ENCODE measurements at regions not wholly inside any gene's neighbourhood (a gene's known extent, or its start where the extent isn't known, plus 50 kb on each side); places are given as distances from the start of the nearest gene placed in this dataset.
"Not testable (repeated sequence)": the region's sequence is repeated elsewhere in the genome, so short reads cannot be mapped to it uniquely, and the experiment has no call there.

DNA sequence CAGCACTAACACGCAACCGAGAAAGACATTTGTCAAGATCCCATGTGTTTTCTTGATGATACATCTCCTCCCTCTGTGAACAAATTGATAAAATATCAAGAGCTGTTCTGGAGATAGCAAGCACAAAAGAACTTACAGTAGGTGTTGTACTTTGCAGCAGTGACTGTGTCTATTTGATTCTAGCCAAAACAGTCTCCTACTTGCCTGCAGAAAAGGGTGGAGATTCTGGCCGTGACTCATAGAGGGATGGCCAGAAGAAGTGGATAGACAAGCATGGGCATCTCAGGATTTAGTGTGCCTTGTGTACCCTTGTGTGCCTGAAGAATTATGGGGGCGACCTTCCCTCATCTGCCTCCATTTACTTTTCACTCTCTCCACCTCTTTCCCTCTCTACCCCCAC lies 458.4 kb upstream of the LRRC7 start:
- no peak overlapping the region for H3K4me3 Mint-ChIP-seq
- H3K4me1 Mint-ChIP-seq (ENCODE audit: unreplicated experiment) = no peaks in the 10 kb centered on the region
- no peaks in the 10 kb centered on the region for H3K36me3 Mint-ChIP-seq
- no peak overlapping the region for H3K27ac Mint-ChIP-seq
- DNase-seq (ENCODE audit: extremely low spot score, unreplicated experiment) = no peak
- TF ChIP-seq CTCF (conservative IDR thresholded peaks at IDR 0.05) = no peak
- no peaks in the 10 kb centered on the region for H3K27me3 Mint-ChIP-seq
- no peaks in the 10 kb centered on the region for H3K9me3 Mint-ChIP-seq

- H3K27ac Mint-ChIP-seq = no peak overlapping the region
- H3K36me3 Mint-ChIP-seq = no peaks in the 10 kb centered on the region
- H3K9me3 Mint-ChIP-seq = no peaks in the 10 kb centered on the region
- H3K4me3 Mint-ChIP-seq = no peak overlapping the region
- H3K4me1 Mint-ChIP-seq (ENCODE audit: unreplicated experiment) = no peaks in the 10 kb centered on the region
- no peak for TF ChIP-seq CTCF (conservative IDR thresholded peaks at IDR 0.05)
- no peaks in the 10 kb centered on the region for H3K27me3 Mint-ChIP-seq
- DNase-seq (ENCODE audit: extremely low spot score, unreplicated experiment) = no peak
These were observed 456.9 kb upstream of the LRRC7 start for GRCh38 chr1:69110851-69111250.

- not testable (repeated sequence) for H3K27me3 Mint-ChIP-seq; H3K36me3 Mint-ChIP-seq; H3K9me3 Mint-ChIP-seq; DNase-seq (ENCODE audit: extremely low spot score, unreplicated experiment); H3K4me3 Mint-ChIP-seq; H3K4me1 Mint-ChIP-seq (ENCODE audit: unreplicated experiment); H3K27ac Mint-ChIP-seq
These were observed 447.5 kb upstream of the LRRC7 start for GRCh38 chr1:69120126-69120741.

DNA sequence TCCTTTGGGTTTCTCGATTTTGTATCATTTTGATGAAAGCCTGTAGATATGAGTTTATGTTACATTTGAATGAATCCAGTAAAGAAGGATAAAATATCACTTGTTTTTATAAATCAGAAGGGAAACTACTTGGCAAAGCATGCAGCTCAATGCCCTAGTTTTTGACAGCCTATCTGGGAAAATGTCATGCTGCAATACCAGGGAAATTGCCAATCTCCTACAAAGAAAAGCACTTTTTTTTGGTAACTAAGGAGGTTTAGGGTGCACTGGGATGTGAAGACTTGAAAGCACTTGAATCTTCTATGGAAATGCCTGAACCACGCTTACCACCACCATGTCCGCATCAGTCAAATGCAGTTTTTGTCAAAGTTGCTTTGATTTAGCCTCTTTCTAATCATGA lies 446.9 kb upstream of the LRRC7 start:
- no peak overlapping the region for H3K4me3 Mint-ChIP-seq
- H3K27ac Mint-ChIP-seq = no peak overlapping the region
- TF ChIP-seq CTCF (conservative IDR thresholded peaks at IDR 0.05) = no peak
- DNase-seq (ENCODE audit: extremely low spot score, unreplicated experiment) = no peak
- no peaks in the 10 kb centered on the region for H3K27me3 Mint-ChIP-seq
- H3K4me1 Mint-ChIP-seq (ENCODE audit: unreplicated experiment) = peaks cover 4% of the 10 kb centered on the region
- H3K36me3 Mint-ChIP-seq = no peaks in the 10 kb centered on the region
- no peaks in the 10 kb centered on the region for H3K9me3 Mint-ChIP-seq

GRCh38 chr1:69121723-69122122 lies 446.0 kb upstream of the LRRC7 start:
- no peak overlapping the region for H3K4me3 Mint-ChIP-seq
- no peaks in the 10 kb centered on the region for H3K9me3 Mint-ChIP-seq
- TF ChIP-seq CTCF (conservative IDR thresholded peaks at IDR 0.05) = no peak
- H3K4me1 Mint-ChIP-seq (ENCODE audit: unreplicated experiment) = peaks cover 7% of the 10 kb centered on the region
- DNase-seq (ENCODE audit: extremely low spot score, unreplicated experiment) = no peak
- H3K27ac Mint-ChIP-seq = no peak overlapping the region
- no peaks in the 10 kb centered on the region for H3K36me3 Mint-ChIP-seq
- H3K27me3 Mint-ChIP-seq = no peaks in the 10 kb centered on the region

DNA sequence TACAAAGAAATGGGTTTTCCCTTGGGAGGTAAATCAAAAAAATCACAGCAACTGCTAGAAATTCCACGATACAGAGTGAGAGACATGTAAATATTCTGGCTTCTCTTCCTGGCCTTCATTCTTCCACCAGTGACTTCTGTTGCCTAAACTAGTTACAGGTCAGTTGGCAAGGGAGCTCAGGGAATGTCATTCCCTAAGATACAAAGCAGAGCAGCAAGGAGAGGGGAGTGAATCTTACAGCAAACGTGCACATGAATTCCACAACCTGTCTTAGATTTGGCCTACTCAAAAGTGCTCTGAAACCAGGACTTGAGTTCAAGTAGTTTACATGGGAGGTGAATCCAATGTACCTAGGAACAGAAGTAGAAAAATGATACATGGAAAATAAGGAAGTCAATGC lies 445.3 kb upstream of the LRRC7 start:
- Mint-ChIP-seq H3K27ac (no peak overlapping the region), H3K4me3 (no peak overlapping the region), H3K27me3 (no peaks in the 10 kb centered on the region), H3K36me3 (no peaks in the 10 kb centered on the region), H3K4me1 (ENCODE audit: unreplicated experiment) (peaks cover 13% of the 10 kb centered on the region), H3K9me3 (no peaks in the 10 kb centered on the region)
- no peak for DNase-seq (ENCODE audit: extremely low spot score, unreplicated experiment)
- TF ChIP-seq CTCF (conservative IDR thresholded peaks at IDR 0.05) = no peak
